GM12873 (cell line): ENCODE measurements at regions not wholly inside any gene's neighbourhood (a gene's known extent, or its start where the extent isn't known, plus 50 kb on each side); places are given as distances from the start of the nearest gene placed in this dataset.

Experiments
- TF ChIP-seq, protein P1 (sequence below): IDR thresholded peaks from 2 replicates; pipeline ENCODE4 v1.5.1; 2012; ENCODE audit warnings: low read depth, mild to moderate bottlenecking, moderate library complexity, low read length, control low read depth; ENCODE audit not compliant: insufficient read depth; ENCODE audit errors: missing control alignments

DNA sequence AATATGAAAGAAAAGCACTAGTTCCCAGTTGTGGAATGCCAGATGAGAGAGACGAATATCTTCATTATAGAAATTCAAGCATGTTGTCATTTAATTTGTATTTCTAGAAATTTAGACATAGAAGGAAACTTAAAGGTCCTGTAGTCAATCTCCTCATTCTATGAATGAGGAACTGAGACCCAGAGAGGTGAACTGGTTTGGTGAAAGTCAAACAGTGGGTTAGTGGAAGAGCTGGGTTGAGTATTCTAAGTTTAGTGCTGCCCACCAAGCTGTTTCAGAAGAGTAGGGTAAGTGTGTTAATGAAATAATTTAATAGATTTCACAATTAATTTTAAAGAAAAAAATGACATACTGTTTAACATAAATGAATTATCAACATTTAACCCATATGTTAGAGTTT is 655.2 kb downstream of the FAM133A start:
- TF ChIP-seq, protein P1, sequence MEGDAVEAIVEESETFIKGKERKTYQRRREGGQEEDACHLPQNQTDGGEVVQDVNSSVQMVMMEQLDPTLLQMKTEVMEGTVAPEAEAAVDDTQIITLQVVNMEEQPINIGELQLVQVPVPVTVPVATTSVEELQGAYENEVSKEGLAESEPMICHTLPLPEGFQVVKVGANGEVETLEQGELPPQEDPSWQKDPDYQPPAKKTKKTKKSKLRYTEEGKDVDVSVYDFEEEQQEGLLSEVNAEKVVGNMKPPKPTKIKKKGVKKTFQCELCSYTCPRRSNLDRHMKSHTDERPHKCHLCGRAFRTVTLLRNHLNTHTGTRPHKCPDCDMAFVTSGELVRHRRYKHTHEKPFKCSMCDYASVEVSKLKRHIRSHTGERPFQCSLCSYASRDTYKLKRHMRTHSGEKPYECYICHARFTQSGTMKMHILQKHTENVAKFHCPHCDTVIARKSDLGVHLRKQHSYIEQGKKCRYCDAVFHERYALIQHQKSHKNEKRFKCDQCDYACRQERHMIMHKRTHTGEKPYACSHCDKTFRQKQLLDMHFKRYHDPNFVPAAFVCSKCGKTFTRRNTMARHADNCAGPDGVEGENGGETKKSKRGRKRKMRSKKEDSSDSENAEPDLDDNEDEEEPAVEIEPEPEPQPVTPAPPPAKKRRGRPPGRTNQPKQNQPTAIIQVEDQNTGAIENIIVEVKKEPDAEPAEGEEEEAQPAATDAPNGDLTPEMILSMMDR = no peak

DNA sequence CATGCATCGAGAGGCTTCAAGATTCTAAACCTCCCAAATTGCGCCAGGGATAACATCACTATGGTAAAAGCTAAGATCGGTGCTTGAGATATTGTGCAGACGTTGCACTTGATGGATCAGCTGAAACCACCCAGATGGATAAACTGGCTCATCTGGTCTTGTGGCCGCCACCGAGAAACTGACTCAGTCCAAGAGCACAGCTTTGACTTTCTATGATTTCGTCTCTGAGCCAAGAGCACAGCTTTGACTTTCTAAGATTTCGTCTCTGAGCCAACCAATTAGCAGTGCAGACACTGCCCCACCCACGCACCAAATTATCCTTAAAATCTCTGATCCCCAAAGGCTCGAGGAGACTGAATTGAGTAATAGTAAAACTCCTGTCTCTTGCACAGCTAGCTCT is 687.2 kb downstream of the FAM133A start:
- TF ChIP-seq, protein P1 = no peak

DNA sequence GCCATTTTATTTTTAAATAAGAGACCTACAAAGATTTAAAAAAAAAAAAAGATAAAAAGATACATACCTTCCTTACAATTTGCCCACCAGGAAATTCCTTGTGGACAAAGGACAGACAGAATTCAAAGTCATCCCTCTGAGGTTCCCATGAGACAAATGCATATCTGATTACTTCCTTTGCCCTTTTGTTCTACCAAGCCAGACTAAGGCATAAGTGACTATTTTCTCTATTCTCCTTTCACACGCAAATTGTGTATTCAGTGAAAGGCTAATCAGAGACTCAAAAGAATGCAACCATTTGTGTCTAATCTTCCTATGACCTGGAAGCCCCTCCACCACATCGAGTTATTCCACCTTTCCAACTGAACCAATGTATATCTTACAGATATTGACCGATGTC is 691.7 kb downstream of the FAM133A start:
- TF ChIP-seq, protein P1 = no peak

DNA sequence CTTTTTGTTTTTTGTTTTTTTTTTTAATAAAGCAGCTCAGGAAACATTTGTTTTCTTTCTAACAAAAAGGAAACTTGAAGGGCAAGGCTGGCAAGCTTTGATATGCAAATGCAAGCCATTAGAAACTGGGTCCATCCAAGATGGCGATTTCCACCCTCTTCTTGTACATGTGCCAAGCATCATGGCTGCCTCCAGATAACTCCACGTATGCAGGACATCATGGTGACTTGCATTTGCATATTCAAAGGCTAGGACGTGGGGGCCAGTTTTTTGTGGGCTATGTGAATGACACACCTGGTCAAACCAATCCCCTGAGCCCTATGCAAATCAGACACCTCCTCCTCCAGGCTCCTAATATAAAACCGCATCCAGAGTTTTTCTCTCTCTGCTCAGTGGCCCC is 692.6 kb downstream of the FAM133A start:
- TF ChIP-seq, protein P1 = no peak

DNA sequence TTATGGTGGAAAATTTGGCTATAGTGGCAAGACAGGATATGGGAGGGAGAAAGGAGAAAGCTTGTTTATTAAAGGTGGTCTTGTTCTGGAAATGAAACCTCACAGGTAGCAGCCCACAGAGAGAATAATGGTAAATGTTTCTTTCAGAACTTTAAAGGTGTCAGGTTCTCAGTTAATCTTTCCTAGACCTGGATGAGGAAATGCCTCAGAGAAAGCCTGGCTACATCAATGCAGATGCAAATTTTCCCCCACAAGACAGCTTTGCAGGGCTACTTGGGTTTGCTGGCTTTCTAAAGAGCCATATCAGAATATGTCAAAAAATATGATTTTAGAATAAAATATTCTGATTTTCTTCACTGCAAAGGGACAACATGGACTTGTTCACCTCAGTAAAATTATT is 715.0 kb downstream of the FAM133A start:
- TF ChIP-seq, protein P1 = no peak

DNA sequence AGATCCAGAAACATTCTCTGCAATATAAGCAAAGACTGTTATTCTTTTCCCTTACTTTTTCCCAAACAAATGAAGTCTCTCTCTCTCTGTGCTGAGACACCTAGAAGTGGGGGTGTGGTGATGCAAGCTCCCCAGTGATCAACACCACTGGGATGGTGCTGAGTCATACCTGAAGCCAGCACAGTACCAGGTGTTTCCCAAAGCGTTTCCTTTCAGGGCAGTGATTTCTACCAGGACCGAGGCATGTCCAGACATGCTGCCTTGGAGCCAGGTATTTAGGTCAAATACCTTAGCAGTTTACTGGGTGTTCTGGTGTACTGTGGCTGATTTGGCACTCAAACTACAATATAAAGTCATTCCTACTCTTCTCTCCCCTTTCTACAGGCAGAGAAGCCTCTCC is 726.5 kb downstream of the FAM133A start:
- TF ChIP-seq, protein P1 = no peak

DNA sequence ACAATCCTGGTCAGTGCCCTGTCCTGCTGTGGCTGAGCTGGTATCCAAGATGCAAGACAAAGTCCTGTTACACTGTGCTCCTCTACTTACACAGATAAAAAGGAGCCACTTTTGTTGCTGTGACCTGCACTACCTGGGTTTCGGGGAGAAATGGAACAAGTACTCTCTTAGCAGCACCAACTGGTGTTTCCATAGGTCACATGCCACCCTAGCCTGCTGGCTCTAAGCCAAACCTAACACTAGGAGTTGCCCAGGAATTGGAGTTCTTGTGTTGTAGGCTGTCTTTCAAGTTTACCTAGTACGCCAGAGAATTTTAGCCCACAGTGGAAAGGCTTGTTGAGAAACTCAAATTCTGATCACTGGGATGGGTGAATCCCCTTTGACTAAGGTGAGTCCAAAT is 727.4 kb downstream of the FAM133A start:
- TF ChIP-seq, protein P1 = no peak
